ENCODE measurements at regions not wholly inside any gene's neighbourhood (a gene's known extent, or its start where the extent isn't known, plus 50 kb on each side); places are given as distances from the start of the nearest gene placed in this dataset.
"Not testable (repeated sequence)": the region's sequence is repeated elsewhere in the genome, so short reads cannot be mapped to it uniquely, and the experiment has no call there.

GRCh38 chr7:29659213-29659612, 95.6 kb downstream of the PRR15 start:
- H3K4me1 ChIP-seq (ENCODE audit: insufficient read depth, low read length); H3K4me3 ChIP-seq (ENCODE audit: low read length); H3K9me3 ChIP-seq (ENCODE audit: low read length); H3K27me3 ChIP-seq (ENCODE audit: insufficient read depth, low read length); H3K36me3 ChIP-seq (ENCODE audit: insufficient read depth, low read length); H2AFZ ChIP-seq (ENCODE audit: low read depth, low read length): not testable (repeated sequence)

DNA sequence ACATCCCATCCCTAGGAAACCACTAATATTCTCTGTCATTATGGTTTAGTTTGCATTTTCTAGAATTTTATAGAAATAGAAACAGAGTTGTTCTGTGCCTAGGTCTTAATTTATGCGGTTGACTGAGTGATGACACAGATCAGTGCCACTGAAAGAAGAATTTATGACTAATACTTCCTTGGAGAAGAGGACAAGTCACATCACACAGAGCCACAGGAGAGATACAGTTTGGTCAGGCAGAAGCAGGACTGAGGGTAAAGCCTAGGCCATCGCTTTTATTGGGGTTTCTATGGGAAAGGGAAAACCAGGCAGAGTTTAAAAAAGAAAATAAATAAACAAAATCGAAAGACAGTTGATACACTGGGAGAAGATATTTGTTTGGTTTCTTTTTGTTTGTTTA, 99.3 kb downstream of the PRR15 start:
- H3K4me1 ChIP-seq (ENCODE audit: insufficient read depth, low read length); H3K4me3 ChIP-seq (ENCODE audit: low read length); H3K9me3 ChIP-seq (ENCODE audit: low read length); H2AFZ ChIP-seq (ENCODE audit: low read depth, low read length); H3K36me3 ChIP-seq (ENCODE audit: insufficient read depth, low read length); H3K27me3 ChIP-seq (ENCODE audit: insufficient read depth, low read length): not testable (repeated sequence)

DNA sequence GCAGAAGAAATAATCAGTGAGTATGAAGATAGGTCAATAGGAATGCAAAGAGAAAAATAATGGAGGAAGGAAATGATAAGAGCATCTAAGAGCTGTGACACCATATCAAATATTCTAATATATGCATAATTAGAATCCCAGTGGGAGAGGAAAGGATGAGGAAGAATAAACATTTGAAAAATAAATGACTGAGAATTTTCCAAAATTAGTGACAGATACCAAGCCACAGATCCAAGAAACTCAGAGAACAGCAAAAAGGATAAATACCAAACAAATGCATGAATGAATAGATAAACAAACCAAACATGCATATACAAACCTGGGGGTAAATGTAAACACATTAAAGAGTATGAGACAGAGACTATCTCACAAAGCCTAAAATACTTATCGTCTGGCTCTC, 101.4 kb downstream of the PRR15 start:
- H3K4me1 ChIP-seq (ENCODE audit: insufficient read depth, low read length); H3K4me3 ChIP-seq (ENCODE audit: low read length); H2AFZ ChIP-seq (ENCODE audit: low read depth, low read length); H3K36me3 ChIP-seq (ENCODE audit: insufficient read depth, low read length); H3K9me3 ChIP-seq (ENCODE audit: low read length); H3K27me3 ChIP-seq (ENCODE audit: insufficient read depth, low read length): not testable (repeated sequence)

DNA sequence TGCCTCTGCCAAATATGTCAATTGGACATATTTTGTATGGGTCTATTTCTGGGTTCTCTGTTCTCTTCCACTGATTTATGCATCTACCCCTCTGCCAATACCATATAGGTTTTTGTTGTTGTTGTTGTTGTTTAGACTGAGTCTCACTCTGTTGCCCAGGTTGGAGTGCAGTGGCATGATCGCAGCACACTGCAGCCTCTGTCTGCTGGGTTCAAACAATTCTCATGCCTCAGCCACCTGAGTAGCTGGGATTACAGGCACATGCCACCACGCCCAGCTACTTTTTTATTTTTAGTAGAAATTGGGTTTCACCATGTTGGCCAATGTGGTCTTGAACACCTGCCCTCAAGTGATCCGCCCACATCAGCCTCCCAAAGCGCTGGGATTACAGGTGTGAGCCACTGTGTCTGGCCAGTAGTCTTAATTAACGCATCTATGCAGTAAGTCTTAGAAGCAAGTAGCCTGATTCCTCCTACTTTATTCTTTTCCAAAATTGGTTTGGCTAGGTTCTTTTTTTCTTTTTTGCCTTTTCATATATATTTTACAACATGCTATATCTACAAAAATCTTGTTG, 103.5 kb downstream of the PRR15 start:
- H3K27me3 ChIP-seq (ENCODE audit: insufficient read depth, low read length); H3K9me3 ChIP-seq (ENCODE audit: low read length); H3K36me3 ChIP-seq (ENCODE audit: insufficient read depth, low read length); H3K4me3 ChIP-seq (ENCODE audit: low read length); H3K4me1 ChIP-seq (ENCODE audit: insufficient read depth, low read length); H2AFZ ChIP-seq (ENCODE audit: low read depth, low read length): not testable (repeated sequence)

DNA sequence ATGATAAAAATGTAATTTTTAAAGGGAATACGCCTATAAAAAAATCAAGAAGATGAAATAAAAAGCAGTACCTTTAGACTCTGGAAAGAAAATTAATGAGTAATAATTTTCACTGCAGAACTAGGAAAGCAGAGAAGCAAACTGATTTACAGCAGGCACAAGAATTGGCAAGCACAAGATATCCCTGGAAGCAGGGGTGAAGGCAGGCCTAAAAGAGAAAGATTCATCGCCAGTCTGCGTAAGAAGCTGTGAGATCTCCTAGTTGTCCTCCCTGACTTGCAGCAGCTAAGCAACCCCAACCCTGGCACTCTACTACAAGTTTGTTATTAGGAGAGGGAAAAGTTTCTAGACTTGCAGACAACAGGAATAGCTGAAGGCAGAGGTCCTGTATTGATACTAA, 107.7 kb downstream of the PRR15 start:
- not testable (repeated sequence) for H3K4me1 ChIP-seq (ENCODE audit: insufficient read depth, low read length); H2AFZ ChIP-seq (ENCODE audit: low read depth, low read length); H3K4me3 ChIP-seq (ENCODE audit: low read length); H3K36me3 ChIP-seq (ENCODE audit: insufficient read depth, low read length); H3K9me3 ChIP-seq (ENCODE audit: low read length); H3K27me3 ChIP-seq (ENCODE audit: insufficient read depth, low read length)

DNA sequence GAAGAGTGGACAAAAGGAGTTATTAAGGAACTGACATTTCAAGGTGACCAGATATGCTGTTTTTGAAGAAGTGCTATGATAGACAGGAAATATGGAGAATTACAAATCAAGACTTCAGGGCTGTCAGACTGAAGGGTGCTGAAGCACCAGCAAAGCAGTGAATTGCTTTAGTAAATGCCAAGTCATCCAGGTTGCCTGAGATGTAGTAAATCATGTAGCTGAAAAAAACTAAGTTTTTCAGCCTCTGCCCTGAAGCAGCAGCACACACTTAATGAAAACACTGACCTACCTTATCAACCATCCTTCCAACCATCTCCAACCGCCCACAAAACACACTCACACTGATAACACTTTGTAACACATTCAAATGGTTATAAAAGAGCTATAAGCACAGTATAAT, 110.0 kb downstream of the PRR15 start:
- not testable (repeated sequence) for H3K4me3 ChIP-seq (ENCODE audit: low read length); H3K27me3 ChIP-seq (ENCODE audit: insufficient read depth, low read length); H3K36me3 ChIP-seq (ENCODE audit: insufficient read depth, low read length); H2AFZ ChIP-seq (ENCODE audit: low read depth, low read length); H3K9me3 ChIP-seq (ENCODE audit: low read length); H3K4me1 ChIP-seq (ENCODE audit: insufficient read depth, low read length)

- H2AFZ ChIP-seq (ENCODE audit: low read depth, low read length); H3K27me3 ChIP-seq (ENCODE audit: insufficient read depth, low read length); H3K4me1 ChIP-seq (ENCODE audit: insufficient read depth, low read length); H3K4me3 ChIP-seq (ENCODE audit: low read length); H3K9me3 ChIP-seq (ENCODE audit: low read length); H3K36me3 ChIP-seq (ENCODE audit: insufficient read depth, low read length): not testable (repeated sequence)
These were observed 111.0 kb downstream of the PRR15 start for GRCh38 chr7:29674626-29675025.

DNA sequence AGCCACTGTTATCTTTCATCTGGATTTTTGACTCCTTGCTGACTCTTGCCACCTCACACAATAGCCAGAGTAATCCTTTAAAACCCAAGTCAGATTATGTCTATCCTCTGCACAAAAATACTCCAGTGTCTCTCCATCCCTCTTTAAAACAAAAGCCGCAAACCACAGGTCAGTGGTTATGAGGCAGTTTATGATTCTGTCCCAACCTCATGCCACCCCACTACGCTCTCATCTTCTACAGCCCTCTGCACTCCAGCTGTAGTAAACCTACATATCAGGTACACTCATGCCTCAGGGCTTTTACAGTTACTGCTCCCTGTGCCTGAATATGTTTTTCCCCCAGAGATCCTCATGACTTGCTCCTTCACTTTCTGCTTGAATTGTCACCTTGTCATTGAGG, 113.6 kb downstream of the PRR15 start:
- not testable (repeated sequence) for H3K27me3 ChIP-seq (ENCODE audit: insufficient read depth, low read length); H3K4me1 ChIP-seq (ENCODE audit: insufficient read depth, low read length); H3K36me3 ChIP-seq (ENCODE audit: insufficient read depth, low read length); H3K9me3 ChIP-seq (ENCODE audit: low read length); H2AFZ ChIP-seq (ENCODE audit: low read depth, low read length); H3K4me3 ChIP-seq (ENCODE audit: low read length)

- not testable (repeated sequence) for H3K9me3 ChIP-seq (ENCODE audit: low read length); H3K27me3 ChIP-seq (ENCODE audit: insufficient read depth, low read length); H3K4me1 ChIP-seq (ENCODE audit: insufficient read depth, low read length); H2AFZ ChIP-seq (ENCODE audit: low read depth, low read length); H3K36me3 ChIP-seq (ENCODE audit: insufficient read depth, low read length); H3K4me3 ChIP-seq (ENCODE audit: low read length)
These were observed 116.3 kb downstream of the PRR15 start for GRCh38 chr7:29679963-29680362.

GRCh38 chr7:29680601-29681000, 117.0 kb downstream of the PRR15 start:
- not testable (repeated sequence) for H3K36me3 ChIP-seq (ENCODE audit: insufficient read depth, low read length); H3K9me3 ChIP-seq (ENCODE audit: low read length); H3K4me3 ChIP-seq (ENCODE audit: low read length); H3K4me1 ChIP-seq (ENCODE audit: insufficient read depth, low read length); H2AFZ ChIP-seq (ENCODE audit: low read depth, low read length); H3K27me3 ChIP-seq (ENCODE audit: insufficient read depth, low read length)

DNA sequence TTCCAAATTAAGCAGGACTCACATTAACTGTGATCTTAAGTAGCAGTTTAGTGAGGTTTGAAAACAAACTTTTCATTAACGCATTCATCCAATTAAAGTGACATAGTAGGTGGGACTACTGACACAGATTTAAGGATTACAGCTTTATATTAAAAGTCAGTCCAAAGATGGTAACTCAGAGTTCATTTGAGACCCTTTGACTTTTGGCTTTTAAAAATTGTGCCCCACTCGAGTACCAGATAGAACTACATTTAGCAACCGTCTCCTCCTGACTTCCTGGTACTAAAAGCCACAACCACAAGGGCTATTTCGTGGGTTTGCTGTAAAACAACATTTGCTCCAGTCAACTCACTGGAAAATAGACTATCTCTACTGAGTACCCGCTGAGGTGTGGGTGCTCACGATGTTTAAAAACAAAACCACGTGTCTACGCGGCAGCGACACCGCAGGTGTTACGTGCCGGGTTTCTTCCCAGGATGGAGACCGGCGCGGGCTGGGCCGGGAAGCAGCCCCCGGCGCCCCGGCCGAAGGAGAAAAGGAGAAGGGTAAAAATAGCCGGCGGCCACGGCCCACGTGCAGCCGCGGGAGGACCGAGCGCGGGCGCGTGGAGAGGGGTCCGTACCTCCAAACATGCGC, 120.6 kb downstream of the PRR15 start:
- H3K27me3 ChIP-seq (ENCODE audit: insufficient read depth, low read length); H3K36me3 ChIP-seq (ENCODE audit: insufficient read depth, low read length); H3K9me3 ChIP-seq (ENCODE audit: low read length); H3K4me1 ChIP-seq (ENCODE audit: insufficient read depth, low read length): not testable (repeated sequence)
- H2AFZ ChIP-seq (ENCODE audit: low read depth, low read length) = peak overlapping the region; percentile 94
- H3K4me3 ChIP-seq (ENCODE audit: low read length) = peak overlapping the region; percentile 92

- Histone ChIP-seq H3K36me3 (ENCODE audit: insufficient read depth, low read length) (no peaks in the 10 kb centered on the region), H3K4me1 (ENCODE audit: insufficient read depth, low read length) (peaks cover 3% of the 10 kb centered on the region), H3K27me3 (ENCODE audit: insufficient read depth, low read length) (no peaks in the 10 kb centered on the region), H3K4me3 (ENCODE audit: low read length) (peak overlapping the region; percentile 92), H3K9me3 (ENCODE audit: low read length) (no peaks in the 10 kb centered on the region), H2AFZ (ENCODE audit: low read depth, low read length) (peak overlapping the region; percentile 94)
These were observed 121.3 kb upstream of the WIPF3 start for GRCh38 chr7:29684787-29685650.

- H3K4me3 ChIP-seq (ENCODE audit: low read length) = peak overlapping the region; percentile 92
- peak overlapping the region; percentile 94 for H2AFZ ChIP-seq (ENCODE audit: low read depth, low read length)
- H3K36me3 ChIP-seq (ENCODE audit: insufficient read depth, low read length); H3K9me3 ChIP-seq (ENCODE audit: low read length); H3K4me1 ChIP-seq (ENCODE audit: insufficient read depth, low read length); H3K27me3 ChIP-seq (ENCODE audit: insufficient read depth, low read length): not testable (repeated sequence)
These were observed 120.5 kb upstream of the WIPF3 start for GRCh38 chr7:29685651-29686271.
